GM12891 (cell line): ENCODE measurements at regions not wholly inside any gene's neighbourhood (a gene's known extent, or its start where the extent isn't known, plus 50 kb on each side); places are given as distances from the start of the nearest gene placed in this dataset.

ENCODE experiments used
- POLR2AphosphoS5 ChIP-seq: IDR thresholded peaks from 2 replicates; pipeline ENCODE4 v1.6.1; 2011; ENCODE audit warnings: low read depth, low read length, control low read depth
- TAF1 ChIP-seq: IDR thresholded peaks from 2 replicates; pipeline ENCODE4 v1.6.1; 2011; ENCODE audit warnings: low read depth, low read length, control low read depth

- TF ChIP-seq TAF1 (no peak), POLR2AphosphoS5 (no peak)
These were observed 716.8 kb upstream of the GJE1 start for GRCh38 chr6:141415896-141416295.
